Left hindlimb (tissue), 1 donor: ENCODE measurements at regions not wholly inside any gene's neighbourhood (a gene's known extent, or its start where the extent isn't known, plus 50 kb on each side); places are given as distances from the start of the nearest gene placed in this dataset.
A peak's percentile ranks its signal among the peaks of the same experiment; 100 is the strongest.

ENCODE experiments used
- DNase-seq: peaks from one replicate; pipeline ENCODE4 v3.0.0-alpha.2; 2018

- DNase-seq, result no peak
These were observed 402.4 kb downstream of the ETS1 start for GRCh38 chr11:128184981-128185380.

GRCh38 chr11:128182844-128183243, 404.5 kb downstream of the ETS1 start:
- no peak for DNase-seq

DNA sequence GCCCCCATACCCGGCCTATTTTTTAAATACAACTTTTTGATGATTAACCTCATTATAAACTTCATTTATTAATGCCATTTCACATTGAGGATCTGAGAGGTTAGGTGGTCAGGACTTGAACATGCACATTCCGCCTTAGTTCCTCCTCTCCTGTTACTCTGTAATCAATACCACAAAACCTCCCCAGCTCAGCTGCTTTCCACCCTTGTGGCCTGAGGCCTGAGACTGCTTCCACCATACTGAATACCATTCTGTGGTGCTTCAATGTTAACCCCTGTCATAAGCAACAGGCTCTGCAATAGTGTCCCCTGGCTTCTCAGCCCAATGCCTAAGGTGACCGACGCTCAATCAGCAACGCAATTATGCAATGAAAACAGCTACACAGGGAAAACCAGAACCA, 405.4 kb downstream of the ETS1 start:
- DNase-seq, result no peak

GRCh38 chr11:128181088-128181480, 406.3 kb downstream of the ETS1 start:
- no peak for DNase-seq

- DNase-seq, result no peak
These were observed 406.8 kb downstream of the ETS1 start for GRCh38 chr11:128180441-128181087.

- no peak for DNase-seq
These were observed 407.8 kb downstream of the ETS1 start for GRCh38 chr11:128179512-128179911.

DNA sequence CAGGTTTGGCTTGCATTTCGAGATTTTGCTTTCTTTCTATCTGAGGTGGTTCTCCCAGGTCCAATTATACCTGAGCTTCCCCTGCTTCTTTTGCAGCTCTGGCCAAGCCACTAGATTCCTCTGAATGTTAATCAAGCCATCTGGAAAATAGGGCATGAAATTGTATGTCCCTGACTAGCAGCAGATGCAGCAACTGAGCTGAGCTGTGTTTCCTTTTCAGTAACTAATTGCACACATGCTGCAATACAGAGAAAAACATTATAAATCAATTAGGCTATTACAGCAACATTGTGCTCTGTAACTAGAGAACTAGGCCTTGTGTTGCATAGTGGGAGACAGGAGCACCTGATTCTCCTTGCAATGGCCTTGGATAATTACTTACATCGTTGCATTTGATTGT, 408.3 kb downstream of the ETS1 start:
- no peak for DNase-seq

DNA sequence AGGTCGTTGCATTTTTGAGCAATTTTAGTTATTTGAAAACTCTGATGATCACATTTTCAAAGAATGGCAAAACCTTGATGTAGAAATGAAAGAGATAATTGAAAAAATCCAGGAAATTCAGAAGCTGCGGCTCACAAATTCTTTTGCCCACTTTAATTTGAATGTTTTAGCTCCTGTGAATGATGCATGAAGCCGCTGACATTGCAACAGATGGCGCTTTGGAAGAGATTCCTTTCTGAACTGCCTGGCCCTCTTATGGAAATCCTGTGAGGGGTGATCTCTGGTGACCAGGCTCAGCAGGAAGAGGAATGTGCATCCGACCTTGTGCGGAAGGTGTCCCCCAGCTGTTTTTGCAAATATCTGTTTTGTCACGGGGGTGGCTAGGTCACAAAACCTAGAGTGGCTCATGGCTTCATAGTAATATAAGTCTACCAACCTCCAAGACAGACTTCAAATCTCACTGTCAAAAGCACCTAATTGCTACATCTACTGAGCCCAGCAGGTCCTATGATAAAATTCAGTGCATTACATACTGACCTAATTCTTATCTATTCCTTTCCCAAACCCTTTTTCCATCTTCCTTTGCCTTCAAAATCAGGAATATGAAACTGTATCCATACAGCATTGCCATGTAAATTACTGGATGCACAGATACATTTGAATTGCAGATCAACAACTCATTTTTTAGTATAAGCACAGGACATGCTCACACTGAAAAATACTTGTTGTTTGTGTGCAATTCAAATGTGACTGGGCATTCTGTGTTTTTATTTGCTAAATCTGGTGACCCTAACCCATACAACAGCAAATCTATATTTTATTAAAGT, 412.7 kb downstream of the ETS1 start:
- no peak for DNase-seq

- DNase-seq, result peak; percentile 84
These were observed 415.1 kb downstream of the ETS1 start for GRCh38 chr11:128172046-128172878.

- no peak for DNase-seq
These were observed 415.9 kb downstream of the ETS1 start for GRCh38 chr11:128171506-128171905.

DNA sequence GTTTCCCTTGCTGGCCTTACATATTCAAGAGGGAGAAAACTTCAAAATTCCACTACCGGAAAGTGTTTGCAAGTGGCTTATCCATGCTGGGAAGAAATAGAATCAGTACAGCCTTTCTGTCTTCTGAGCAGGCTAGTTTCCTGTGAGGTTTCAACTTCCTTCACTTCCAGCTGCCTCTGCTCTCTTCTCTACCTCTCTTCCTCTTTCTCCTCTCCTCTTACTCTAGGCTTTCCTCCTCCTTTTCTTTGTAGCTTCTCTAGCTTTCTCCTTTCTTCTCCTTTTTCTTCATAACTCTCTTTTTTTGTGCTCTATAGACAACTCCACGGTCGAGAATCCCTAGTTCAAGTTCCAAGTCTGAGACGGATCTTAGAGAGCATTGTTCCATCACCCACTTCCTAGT, 421.8 kb downstream of the ETS1 start:
- DNase-seq, result no peak

DNA sequence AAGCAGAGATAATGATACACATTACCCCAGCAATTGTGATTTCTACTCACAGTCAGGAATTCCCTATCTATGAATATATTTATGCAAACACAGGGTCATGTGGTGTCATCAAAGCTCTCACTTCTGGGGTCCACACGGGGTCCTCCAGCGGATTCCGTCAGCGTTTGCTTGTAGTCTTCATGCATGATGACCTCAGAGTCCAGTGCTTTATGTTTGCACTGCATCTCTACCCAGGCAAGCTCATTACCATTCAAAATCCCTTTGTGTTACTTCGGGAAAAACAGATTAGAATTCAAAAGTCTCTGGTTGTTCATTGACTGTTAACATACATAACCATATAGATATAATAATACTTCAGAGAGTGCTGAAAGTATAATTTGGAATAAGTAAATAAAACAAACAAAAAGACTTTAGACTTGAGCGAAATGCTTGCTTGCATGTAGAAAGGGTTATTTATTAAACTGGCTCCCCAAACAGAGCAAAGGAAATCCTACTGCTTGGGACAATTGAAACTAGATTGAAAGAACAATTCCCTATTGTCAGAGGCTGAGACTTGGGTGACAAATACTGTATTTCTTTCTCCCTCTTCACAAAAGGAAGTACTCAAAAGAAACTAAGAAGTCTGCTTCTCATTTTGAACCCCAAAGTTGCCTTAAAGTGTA, 423.1 kb downstream of the ETS1 start:
- DNase-seq, result no peak

- no peak for DNase-seq
These were observed 425.4 kb downstream of the ETS1 start for GRCh38 chr11:128161994-128162393.

- DNase-seq, result no peak
These were observed 425.9 kb downstream of the ETS1 start for GRCh38 chr11:128161436-128161835.

- no peak for DNase-seq
These were observed 428.5 kb downstream of the ETS1 start for GRCh38 chr11:128158860-128159259.

- no peak for DNase-seq
These were observed 429.7 kb downstream of the ETS1 start for GRCh38 chr11:128157423-128158298.

- no peak for DNase-seq
These were observed 430.9 kb downstream of the ETS1 start for GRCh38 chr11:128156486-128156885.

- no peak for DNase-seq
These were observed 431.8 kb downstream of the ETS1 start for GRCh38 chr11:128155590-128155989.

DNA sequence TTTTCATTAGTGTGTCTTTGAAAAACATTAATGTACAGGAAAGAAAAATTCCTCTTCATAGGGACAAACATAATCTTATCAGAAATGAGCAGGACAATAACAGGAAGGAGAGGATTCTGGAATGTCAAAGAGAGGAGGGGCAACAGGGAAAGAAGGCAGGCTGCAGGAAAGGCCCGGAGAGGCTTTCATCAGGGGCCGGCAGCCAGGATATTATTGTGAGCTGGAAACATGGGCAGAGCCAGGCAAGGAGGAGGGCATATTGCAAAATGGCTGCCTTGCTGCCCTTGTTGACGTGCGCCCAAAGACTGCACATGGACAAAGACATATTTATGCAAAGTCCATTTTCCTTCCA, 433.7 kb downstream of the ETS1 start:
- no peak for DNase-seq

DNA sequence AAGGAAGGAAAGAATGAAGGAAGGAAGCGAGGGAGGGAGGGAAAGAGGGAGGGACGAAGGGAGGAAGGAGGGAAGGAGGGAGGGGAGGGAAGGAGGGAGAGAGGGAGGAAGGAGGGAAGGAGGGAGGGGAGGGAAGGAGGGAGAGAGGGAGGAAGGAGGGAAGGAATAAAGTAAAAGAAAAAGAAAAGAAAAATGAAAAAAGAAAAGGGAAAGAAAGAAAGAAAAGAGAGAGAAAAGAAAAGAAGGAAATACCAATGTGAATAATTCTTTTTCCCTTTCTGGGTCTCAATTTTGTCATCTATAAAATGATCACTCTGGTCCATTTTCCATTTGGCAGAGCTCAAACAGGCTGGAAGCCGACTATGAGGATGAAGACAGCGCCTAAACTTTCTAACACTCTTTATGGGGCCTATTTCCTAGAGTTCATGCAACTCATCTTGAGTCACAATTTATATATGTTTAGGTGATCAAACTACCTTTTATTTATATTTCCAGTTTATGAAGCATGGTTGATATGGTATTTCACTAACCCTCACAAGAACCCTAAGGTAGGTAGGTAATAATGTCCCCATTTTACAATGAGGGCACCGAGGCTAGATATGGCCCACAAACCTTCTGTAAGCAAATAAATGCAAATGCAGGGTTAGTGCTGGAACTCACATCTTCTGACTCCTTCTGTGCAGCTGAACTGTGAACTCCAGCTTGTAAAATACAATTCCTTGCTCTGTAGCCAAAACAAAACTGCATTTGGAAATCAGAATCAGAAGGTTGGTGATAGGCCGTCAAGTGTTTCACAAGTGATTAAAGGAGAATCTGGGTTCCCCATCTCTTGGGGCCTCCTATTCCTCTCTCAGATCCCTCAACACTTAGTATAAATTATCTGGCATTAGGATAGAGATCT, 434.3 kb downstream of the ETS1 start:
- DNase-seq, result no peak

- no peak for DNase-seq
These were observed 435.6 kb downstream of the ETS1 start for GRCh38 chr11:128151780-128152179.
